ENCODE measurements at regions not wholly inside any gene's neighbourhood (a gene's known extent, or its start where the extent isn't known, plus 50 kb on each side); places are given as distances from the start of the nearest gene placed in this dataset.
"Not testable (repeated sequence)": the region's sequence is repeated elsewhere in the genome, so short reads cannot be mapped to it uniquely, and the experiment has no call there.

- no peaks in the 10 kb centered on the region for H3K9me3 ChIP-seq
- H3K4me3 ChIP-seq: no peak overlapping the region
- ATAC-seq (no peak), DNase-seq (no peak)
- WGBS, 2 donors: 45 to 58% methylated on average over 2 of the region's 2 CpGs
- no peaks in the 10 kb centered on the region for H3K36me3 ChIP-seq (replicated peaks in 1 of 2; ENCODE audit: insufficient read depth in 1 of 2, low read depth in 2 of 2)
- intact Hi-C loops (cut with DNase I): no loop called here
- H3K27me3 ChIP-seq: no peaks in the 10 kb centered on the region
- H3K4me1 ChIP-seq: no peaks in the 10 kb centered on the region
- no peak overlapping the region for H3K27ac ChIP-seq
- TF ChIP-seq, protein P1, sequence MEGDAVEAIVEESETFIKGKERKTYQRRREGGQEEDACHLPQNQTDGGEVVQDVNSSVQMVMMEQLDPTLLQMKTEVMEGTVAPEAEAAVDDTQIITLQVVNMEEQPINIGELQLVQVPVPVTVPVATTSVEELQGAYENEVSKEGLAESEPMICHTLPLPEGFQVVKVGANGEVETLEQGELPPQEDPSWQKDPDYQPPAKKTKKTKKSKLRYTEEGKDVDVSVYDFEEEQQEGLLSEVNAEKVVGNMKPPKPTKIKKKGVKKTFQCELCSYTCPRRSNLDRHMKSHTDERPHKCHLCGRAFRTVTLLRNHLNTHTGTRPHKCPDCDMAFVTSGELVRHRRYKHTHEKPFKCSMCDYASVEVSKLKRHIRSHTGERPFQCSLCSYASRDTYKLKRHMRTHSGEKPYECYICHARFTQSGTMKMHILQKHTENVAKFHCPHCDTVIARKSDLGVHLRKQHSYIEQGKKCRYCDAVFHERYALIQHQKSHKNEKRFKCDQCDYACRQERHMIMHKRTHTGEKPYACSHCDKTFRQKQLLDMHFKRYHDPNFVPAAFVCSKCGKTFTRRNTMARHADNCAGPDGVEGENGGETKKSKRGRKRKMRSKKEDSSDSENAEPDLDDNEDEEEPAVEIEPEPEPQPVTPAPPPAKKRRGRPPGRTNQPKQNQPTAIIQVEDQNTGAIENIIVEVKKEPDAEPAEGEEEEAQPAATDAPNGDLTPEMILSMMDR (IDR thresholded peaks at IDR 0.05): no peak
- no peak for TF ChIP-seq POLR2A (IDR thresholded peaks at IDR 0.05)
Measured at GRCh38 chr16:13344001-13344400, 442.6 kb downstream of the SHISA9 start.

DNA sequence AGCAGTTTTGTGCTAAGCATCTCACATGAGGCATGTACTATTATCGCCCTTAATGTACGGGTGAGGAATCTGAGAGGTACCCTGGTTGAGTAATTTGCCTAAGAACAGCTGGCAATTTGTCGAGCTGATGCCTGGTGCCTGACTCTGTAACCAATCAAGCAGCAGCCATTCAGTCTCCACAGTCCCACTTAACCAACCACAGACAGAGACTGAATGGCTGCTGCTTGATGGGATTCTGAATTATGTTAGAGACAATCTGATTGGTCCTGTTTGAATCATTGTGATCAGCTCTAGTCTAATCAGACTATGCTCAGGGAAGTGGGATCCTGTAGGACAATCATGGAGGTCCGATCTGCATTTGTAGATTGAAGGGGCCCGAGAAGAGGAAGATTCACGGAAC lies 447.0 kb downstream of the SHISA9 start:
- DNase-seq: no peak
- Histone ChIP-seq H3K4me3 (no peak overlapping the region), H3K27me3 (no peaks in the 10 kb centered on the region), H3K9me3 (no peaks in the 10 kb centered on the region), H3K4me1 (no peaks in the 10 kb centered on the region), H3K27ac (no peak overlapping the region), H3K36me3 (replicated peaks in 1 of 2; ENCODE audit: insufficient read depth in 1 of 2, low read depth in 2 of 2) (no peaks in the 10 kb centered on the region)
- TF ChIP-seq, protein P1 (IDR thresholded peaks at IDR 0.05): no peak
- no peak for TF ChIP-seq POLR2A (IDR thresholded peaks at IDR 0.05)
- 75 to 76% methylated on average over 6 of the region's 6 CpGs for WGBS, 2 donors
- no peak for ATAC-seq
- intact Hi-C loops (cut with DNase I): no loop called here

- ATAC-seq: no peak
- TF ChIP-seq POLR2A (IDR thresholded peaks at IDR 0.05): no peak
- TF ChIP-seq, protein P1 (IDR thresholded peaks at IDR 0.05): no peak
- H3K27me3 ChIP-seq: no peaks in the 10 kb centered on the region
- DNase-seq: no peak
- no peak overlapping the region for H3K4me3 ChIP-seq
- intact Hi-C loops (cut with DNase I): no loop called here
- H3K4me1 ChIP-seq: no peaks in the 10 kb centered on the region
- WGBS, 2 donors: 54 to 71% methylated on average over 4 of the region's 4 CpGs
- no peak overlapping the region for H3K27ac ChIP-seq
- no peaks in the 10 kb centered on the region for H3K9me3 ChIP-seq
- no peaks in the 10 kb centered on the region for H3K36me3 ChIP-seq (replicated peaks in 1 of 2; ENCODE audit: insufficient read depth in 1 of 2, low read depth in 2 of 2)
Measured at GRCh38 chr16:13350000-13350399, 448.6 kb downstream of the SHISA9 start.

GRCh38 chr16:13351181-13351580 lies 449.8 kb downstream of the SHISA9 start:
- H3K4me1 ChIP-seq: no peaks in the 10 kb centered on the region
- no peak overlapping the region for H3K4me3 ChIP-seq
- DNase-seq: no peak
- H3K27ac ChIP-seq: no peak overlapping the region
- TF ChIP-seq POLR2A (IDR thresholded peaks at IDR 0.05): no peak
- TF ChIP-seq, protein P1 (IDR thresholded peaks at IDR 0.05): no peak
- H3K36me3 ChIP-seq (replicated peaks in 1 of 2; ENCODE audit: insufficient read depth in 1 of 2, low read depth in 2 of 2): no peaks in the 10 kb centered on the region
- no peaks in the 10 kb centered on the region for H3K27me3 ChIP-seq
- 30 to 32% methylated on average over 6 of the region's 6 CpGs for WGBS, 2 donors
- no peaks in the 10 kb centered on the region for H3K9me3 ChIP-seq
- no peak for ATAC-seq
- intact Hi-C loops (cut with DNase I): no loop called here

DNA sequence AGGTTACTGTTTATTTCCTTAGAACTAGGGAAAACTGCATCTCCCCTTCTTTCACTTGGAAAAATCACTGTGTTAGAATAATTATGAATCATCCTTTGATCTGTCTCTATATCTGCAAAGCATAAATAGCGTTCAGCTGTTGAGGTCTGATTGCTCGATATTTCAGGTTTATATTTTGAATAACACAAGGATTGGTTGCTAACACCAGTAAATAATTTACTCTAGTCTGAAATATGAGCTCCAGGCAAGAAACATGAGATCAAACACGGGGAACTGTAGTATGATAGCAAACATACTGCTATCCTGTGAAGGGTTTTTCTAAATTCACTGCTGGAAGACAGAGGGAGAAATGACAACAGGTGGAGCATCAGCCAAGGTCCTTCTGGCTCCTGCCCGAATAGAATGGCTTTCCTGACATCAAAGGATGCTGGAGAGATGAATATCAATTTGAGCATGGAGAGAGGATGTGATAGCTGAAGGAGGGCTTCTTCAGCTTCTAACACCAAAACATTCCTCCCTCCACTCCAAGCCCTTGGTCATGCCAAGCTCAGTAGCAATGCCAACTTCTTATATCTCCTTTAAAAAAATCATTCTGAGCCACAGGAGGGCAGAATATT lies 450.3 kb downstream of the SHISA9 start:
- no peaks in the 10 kb centered on the region for H3K27me3 ChIP-seq
- H3K4me3 ChIP-seq: no peak overlapping the region
- no peak overlapping the region for H3K27ac ChIP-seq
- intact Hi-C loops (cut with DNase I): no loop called here
- H3K4me1 ChIP-seq: no peaks in the 10 kb centered on the region
- ATAC-seq (no peak), DNase-seq (no peak)
- TF ChIP-seq POLR2A (IDR thresholded peaks at IDR 0.05): no peak
- TF ChIP-seq, protein P1 (IDR thresholded peaks at IDR 0.05): no peak
- WGBS, 2 donors: 25 to 26% methylated on average over 4 of the region's 4 CpGs
- H3K9me3 ChIP-seq: no peaks in the 10 kb centered on the region
- H3K36me3 ChIP-seq (replicated peaks in 1 of 2; ENCODE audit: insufficient read depth in 1 of 2, low read depth in 2 of 2): no peaks in the 10 kb centered on the region

GRCh38 chr16:13352796-13353195 lies 451.4 kb downstream of the SHISA9 start:
- H3K4me1 ChIP-seq; H3K27ac ChIP-seq; H3K9me3 ChIP-seq; ATAC-seq; intact Hi-C loops (cut with DNase I); H3K4me3 ChIP-seq; H3K36me3 ChIP-seq (replicated peaks in 1 of 2; ENCODE audit: insufficient read depth in 1 of 2, low read depth in 2 of 2); DNase-seq; H3K27me3 ChIP-seq: not testable (repeated sequence)
- WGBS, 2 donors: 46 to 48% methylated on average over 7 of the region's 7 CpGs

DNA sequence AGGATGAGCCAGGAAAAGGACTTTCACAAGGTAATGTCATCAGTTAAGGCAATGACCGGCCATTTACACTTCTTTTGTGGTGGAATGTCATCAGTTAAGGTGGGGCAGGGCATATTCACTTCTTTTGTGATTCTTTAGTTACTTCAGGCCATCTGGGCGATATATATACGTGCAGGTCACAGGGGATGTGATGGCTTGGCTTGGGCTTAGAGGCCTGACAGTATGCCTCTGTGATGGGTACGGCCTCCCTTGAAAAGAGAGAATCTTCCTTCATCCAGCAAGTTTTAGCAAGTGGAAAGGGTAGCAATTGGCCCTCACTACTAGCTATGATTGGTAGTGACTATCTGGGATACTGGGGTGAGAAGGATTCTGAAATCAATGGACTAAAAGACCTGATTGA lies 456.4 kb downstream of the SHISA9 start:
- H3K27me3 ChIP-seq; H3K9me3 ChIP-seq; H3K27ac ChIP-seq; DNase-seq; intact Hi-C loops (cut with DNase I); H3K4me1 ChIP-seq; H3K36me3 ChIP-seq (replicated peaks in 1 of 2; ENCODE audit: insufficient read depth in 1 of 2, low read depth in 2 of 2); ATAC-seq; H3K4me3 ChIP-seq: not testable (repeated sequence)
- WGBS, 2 donors: 70 to 75% methylated on average over 4 of the region's 4 CpGs
